ENCODE measurements at regions not wholly inside any gene's neighbourhood (a gene's known extent, or its start where the extent isn't known, plus 50 kb on each side); places are given as distances from the start of the nearest gene placed in this dataset.

DNA sequence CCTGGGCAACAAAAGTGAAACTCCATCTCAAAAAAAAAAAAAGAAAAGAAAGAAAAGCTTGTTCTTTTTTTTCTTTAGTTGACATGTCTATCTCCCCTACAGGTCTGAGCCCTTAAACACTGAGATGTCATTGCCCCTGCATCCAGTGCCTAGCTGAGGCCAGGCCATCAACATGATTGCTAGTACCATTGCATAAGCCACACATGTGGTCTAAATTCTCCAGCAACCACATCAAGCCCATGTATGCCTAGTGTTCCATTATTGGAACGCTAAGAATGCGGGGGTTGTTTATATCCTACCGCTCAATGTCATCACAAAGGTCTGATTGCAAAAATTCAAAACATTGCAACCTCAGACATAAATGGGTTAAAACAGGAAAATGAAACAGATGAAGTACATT, 62.7 kb downstream of the NPTX2 start:
- in situ Hi-C loops (cut with MboI; ENCODE audit: low sequenced_read_pairs): no loop called here

DNA sequence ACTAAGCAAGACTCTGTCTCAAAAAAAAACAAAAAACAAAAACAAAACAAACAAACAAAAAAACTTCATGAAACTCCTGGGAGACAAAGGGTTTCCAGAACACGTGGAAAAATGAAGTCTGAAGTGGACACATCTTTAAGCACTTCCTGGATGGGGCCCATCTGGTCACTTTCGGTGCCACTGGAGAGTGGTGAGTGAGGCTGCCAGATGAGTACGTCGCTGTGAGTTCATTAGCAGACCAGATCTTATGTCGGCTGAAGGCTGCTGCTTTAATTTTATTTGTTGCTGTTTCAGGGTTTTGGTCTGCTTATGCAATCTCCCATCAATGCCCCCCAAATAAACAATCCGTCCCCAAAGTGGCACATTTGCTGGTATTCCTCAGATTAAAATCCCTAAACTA, 64.4 kb downstream of the NPTX2 start:
- in situ Hi-C loops (cut with MboI; ENCODE audit: low sequenced_read_pairs): no loop called here

DNA sequence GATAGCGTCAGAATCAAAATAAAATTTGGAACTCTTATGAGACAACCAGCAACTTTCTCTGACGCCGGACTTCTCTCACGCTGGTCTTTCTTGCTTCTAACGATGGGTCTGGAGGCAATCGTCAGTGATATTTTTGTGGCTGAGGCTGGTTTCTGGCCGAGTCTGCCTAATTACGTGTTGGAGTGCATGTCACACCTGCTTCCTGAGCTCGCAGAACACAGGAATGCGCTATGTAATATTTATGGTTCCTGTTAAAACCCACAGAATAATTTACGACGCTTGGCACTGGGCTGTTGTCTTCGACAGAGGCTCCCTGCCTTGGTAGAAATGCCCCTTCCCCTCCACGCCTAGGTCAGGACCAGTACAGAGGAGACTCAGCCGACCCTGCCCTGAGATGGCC, 64.9 kb downstream of the NPTX2 start:
- in situ Hi-C loops (cut with MboI; ENCODE audit: low sequenced_read_pairs): no loop called here

DNA sequence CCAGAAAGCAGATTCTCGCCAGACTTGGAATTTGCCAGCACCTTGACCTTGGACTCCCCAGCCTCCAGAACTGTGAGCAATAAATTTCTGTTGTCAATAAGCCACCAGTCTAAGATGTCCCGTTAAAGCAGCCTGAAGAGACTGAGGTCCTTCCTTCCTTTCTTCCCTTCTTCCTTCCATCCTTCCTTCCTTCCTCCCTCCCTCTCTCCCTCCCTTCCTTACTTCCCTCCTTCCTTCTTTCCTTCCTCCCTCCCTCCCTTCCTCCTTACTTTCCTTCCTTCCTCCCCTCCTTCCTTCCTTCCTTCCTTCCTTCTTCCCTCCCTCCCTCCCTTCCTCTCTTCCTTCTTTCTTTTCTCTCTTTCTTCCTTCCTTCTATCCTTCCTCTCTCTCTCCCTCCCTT, 66.4 kb downstream of the NPTX2 start:
- in situ Hi-C loops (cut with MboI; ENCODE audit: low sequenced_read_pairs): no loop called here

DNA sequence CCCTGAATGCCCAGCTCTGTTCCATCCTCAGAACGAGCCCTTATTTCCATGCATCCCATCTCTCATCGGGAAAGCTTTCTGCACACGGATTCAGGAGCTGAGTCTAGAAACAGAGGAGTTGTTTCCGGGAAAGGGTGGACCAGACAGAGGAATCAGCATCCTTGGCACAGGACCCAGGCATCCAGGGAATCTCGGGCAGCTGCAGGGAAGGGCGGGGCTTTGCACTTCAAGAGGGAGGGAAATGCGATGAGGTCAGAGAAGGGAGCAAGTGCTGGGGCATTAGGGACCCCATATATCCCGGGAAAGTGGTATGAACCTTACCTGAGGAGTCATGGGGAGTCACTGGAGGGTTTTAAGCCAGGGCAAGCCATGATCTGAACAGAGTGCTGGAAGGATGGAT, 68.5 kb downstream of the NPTX2 start:
- in situ Hi-C loops (cut with MboI; ENCODE audit: low sequenced_read_pairs): no loop called here

DNA sequence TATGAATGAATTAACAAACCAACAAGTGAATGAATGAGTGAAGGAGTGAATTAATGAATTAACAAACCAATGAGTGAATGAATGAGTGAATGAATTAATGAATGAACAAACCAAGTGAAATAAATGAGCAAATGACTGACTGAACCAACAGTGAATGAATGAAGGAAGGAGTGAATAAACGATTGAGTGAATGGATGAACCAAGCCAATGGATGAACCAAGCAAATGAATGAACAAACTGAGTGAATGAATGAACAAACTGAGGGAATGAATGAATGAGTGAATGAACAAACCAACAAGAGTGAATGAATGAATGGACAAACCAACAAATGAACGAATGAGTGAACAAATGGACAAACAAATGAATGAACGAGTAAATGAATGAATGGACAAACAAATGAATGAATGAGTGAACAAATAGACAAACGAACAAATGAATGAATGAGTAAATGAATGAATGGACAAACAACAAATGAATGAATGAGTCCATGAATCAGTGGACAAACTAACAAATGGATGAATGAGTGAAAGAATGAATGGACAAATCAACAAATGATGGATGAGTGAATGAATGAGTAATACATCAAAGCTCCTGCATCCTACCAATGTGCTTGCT, 69.5 kb downstream of the NPTX2 start:
- in situ Hi-C loops (cut with MboI; ENCODE audit: low sequenced_read_pairs): no loop called here

DNA sequence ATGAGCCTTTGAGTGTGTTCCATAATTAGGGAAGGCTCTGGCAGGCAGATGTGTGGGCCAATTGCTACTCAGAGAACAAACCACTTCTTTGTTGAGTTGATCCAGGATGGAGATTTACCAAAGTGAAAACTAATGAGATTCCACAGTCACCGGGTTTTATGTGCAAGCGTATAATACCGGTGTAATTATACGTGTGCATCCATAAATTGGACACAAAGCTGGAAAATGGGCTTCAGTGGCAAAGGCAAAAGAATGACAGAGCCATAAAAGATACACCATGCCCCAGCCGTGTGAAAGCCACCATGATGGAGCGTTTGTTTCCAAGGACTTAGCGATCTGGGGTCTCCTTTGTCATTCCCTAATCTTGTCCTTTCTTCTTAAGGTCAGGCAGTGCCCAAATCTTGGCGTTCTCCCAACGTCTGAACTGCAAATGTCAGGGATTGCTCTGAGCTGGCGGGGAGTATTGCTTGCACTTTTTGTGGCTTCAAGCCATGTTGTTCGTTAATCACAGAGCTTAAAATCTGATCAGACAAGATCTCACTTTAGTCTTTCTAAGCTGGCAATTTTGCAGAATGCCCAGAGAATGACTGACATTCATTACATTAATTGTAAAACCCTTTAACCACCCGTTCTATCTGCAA, 70.1 kb downstream of the NPTX2 start:
- in situ Hi-C loops (cut with MboI; ENCODE audit: low sequenced_read_pairs): no loop called here

DNA sequence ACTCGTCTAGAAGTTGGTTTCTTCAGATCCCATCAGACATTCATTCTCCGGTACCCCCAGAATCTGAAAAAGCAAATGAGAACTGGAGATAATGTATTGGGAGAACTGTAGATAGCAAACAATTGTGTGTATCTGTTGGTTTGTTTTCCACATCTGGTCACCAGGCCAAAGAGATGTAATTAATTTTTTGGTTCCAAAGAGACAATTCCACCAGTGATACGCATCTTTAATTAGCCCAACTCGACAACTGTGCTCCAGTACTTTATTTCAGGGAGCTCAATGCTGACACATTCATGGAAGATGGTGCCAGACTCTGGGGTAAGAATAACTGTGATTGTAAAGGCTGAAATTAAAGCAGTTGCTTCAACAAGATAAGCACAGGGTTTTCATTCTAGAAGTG, 74.5 kb downstream of the NPTX2 start:
- in situ Hi-C loops (cut with MboI; ENCODE audit: low sequenced_read_pairs): no loop called here

DNA sequence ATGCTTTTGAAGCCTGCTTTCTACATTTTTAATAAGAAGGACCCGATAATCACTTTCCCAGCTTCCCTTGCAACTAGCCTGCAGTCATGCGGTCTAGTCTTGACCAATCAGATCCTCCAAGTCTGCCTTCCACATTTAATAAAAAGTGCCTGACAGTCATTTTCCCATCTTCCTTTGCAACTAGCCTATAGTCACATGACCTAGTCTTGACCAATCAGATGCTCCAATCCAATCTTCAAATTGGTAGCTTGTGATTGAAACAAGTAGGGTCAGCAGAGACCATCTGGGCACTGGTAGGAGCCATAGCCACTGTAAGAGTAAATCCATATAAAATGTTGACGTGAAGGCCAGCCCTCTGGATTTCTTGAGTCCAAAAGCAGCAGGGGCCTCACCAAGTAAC, 80.0 kb downstream of the NPTX2 start:
- in situ Hi-C loops (cut with MboI; ENCODE audit: low sequenced_read_pairs): no loop called here

DNA sequence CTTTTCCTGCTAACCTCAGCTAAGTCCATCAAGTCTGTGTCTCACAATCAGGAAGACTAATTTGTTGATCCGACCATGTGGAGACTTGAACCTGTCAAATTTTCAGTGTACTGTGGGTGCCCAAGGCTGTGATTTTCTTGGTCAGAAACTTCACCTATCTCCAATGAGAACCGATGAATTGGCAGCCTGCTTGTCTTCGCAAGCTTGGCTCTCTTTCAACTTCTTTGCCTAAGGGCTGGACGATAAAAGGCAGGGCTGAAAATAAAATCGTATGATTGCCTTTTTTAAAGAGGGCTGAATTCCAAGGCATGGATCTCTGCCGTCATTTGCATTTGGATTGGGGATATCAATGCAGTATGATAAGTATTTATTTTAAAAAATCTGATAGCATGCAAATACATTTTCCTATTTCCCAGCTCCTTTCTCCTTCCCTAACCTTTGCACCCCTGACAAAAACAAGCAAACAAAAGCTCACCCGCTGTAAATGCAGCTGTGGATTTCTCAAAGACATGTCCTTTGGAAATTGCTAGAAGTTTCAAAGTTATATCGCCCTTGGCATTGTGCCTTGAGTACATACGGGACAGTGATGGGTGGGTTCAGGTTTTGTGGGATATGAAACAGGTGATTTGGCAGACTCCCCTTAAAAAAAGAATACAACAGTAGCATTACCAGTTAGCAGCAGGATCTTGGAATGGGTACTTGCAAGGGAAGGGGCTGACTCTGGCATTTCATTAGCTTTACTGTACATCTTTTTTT, 80.6 kb downstream of the NPTX2 start:
- in situ Hi-C loops (cut with MboI; ENCODE audit: low sequenced_read_pairs): no loop called here

DNA sequence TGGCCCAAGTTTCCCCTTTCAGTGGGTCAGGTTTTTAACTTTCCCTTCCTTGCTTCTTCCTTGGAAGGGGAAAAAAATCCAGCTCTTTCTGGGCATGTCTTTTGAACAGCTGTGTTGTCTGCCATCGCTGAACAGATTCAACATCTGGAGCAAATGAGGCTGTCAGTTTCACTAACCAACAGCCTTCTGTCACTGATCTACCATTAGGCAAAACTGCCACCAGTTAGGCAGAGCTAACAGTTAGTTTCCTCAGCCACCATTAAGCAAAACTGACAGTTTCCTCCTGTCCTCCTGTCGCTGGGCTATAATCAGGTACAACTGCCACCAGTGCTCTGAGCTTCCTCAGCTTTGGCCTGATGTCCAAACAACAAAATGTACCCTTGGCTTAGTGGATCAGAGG, 81.9 kb downstream of the NPTX2 start:
- in situ Hi-C loops (cut with MboI; ENCODE audit: low sequenced_read_pairs): no loop called here

DNA sequence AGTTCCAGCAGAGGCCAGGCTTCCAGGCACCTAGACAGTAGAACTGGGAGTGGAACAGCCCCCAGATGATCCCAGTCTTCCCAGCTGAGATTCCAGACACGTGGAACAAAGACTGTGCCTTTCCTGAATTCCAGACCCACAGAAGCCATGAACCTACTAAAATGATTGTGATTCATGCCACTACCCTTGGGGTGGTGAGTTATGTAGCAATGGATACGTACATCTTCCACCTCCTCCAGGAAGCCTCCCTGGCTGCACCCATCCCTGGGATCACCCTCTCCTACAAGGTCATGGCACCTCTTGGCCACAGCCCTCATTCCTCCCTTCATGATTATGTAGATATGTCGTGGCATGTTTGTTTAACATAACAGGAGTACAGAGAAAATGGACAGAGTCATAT, 83.4 kb downstream of the NPTX2 start:
- in situ Hi-C loops (cut with MboI; ENCODE audit: low sequenced_read_pairs): no loop called here

DNA sequence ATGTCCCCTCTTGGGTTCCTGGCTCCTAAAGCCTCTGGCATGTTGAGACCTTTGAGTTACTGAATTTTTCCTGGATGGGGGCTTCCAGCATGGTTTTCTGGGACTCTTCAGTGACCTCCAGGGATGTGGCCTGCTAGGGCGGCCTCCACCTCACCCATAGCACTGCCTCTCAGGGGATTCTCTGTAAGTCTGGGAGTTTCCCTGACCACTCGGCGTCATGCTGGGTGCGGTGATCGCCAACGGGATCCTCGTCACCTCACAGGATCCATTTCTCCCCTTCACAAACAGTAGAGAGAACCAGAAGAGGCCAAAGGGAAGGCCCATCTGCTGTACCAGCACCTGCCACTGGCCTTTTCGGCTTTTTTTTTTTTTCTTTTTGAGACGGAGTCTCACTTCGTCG, 84.3 kb downstream of the NPTX2 start:
- in situ Hi-C loops (cut with MboI; ENCODE audit: low sequenced_read_pairs): no loop called here

DNA sequence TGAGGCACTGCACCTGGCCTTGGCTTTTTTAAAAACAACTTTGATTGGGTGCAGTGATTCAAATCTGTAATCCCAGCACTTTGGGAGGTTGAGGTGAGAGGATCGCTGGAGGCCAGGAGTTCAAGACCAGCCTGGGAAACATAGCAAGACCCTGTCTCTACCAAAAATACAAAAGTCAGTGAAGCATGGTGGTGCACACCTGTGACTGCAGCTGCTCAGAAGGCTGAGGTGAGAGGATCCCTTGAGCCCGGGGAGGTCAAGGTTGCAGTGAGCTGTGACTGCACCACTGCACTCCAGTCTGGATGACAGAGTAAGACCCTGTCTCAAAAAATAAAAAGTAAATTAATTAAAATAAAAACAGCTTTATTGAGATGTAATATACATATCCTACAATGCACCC, 84.9 kb downstream of the NPTX2 start:
- in situ Hi-C loops (cut with MboI; ENCODE audit: low sequenced_read_pairs): no loop called here

DNA sequence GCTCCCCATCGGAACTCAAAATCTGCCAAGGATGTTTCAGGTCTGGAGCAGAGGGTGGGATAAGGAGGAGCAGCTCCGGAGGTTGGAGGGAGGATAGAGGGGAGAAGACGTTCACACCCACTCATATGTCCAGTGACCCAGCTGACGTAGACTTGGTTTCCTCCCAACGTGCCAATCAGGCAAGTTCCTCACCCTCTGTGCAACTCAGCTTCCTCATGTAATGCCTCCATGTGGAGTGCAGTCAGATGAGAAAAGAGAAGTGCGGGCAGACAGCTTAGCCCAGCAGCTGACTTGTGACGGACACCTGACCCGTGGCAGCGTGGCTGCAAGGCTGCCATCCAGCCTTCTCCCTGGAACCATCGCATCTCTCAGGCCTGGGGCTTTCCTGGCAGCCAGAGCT, 86.8 kb downstream of the NPTX2 start:
- in situ Hi-C loops (cut with MboI; ENCODE audit: low sequenced_read_pairs): no loop called here

DNA sequence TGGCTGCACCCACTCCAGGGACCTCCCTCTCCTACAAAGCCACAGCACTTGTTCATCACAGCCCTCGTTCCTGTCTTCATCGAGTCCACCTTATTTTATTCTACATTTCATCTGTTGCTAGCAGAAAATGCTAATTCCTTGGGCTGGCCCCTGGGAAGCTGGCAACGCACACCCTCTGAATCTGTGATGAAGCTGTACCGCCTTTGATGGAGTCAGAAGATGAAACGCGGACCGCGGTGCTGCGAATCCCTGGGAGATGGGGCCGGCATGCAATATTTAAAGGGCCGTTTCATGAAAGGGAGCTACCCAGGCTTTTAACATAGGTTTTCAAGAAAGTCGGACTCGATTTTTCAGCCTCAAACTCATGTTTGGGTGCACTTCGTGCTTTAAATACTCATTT, 88.5 kb downstream of the NPTX2 start:
- in situ Hi-C loops (cut with MboI; ENCODE audit: low sequenced_read_pairs): no loop called here

DNA sequence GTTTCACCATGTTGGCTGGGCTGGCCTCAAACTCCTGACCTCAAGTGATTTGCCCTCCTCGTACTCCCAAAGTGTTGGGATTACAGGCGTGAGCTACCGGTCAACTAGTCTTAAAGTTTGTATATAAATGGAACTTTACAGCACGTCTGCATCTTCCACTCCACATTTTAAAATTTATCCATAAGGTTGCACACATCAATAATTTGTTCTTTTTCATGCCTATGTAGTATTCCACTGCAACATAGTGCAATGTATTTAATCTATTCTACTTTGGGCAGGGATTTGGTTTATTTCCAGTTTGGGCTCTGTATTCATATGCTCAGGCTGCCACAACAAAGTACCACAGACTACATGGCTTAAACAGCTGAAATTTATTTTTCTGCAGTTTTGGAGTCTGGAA, 90.0 kb downstream of the NPTX2 start:
- in situ Hi-C loops (cut with MboI; ENCODE audit: low sequenced_read_pairs): no loop called here

DNA sequence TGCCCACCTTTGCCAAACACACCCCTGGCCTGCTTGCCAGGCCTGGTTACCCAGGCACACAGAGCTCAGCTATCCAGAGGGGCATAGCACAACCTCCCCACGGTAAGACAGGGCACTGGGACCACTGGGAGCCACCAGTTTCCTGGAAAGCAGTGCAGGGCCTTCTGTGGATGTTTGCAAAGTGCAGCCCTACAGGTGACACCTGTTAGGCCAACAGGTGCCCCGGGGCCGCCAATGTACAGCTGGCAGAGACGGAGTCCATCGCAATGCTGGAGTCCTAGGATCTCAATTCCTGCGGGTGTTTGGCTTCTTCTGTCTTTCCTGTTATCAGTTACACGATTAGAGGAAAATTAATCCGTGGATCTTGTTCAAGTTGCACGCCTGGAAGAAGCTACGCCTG, 94.9 kb downstream of the NPTX2 start:
- in situ Hi-C loops (cut with MboI; ENCODE audit: low sequenced_read_pairs): no loop called here

DNA sequence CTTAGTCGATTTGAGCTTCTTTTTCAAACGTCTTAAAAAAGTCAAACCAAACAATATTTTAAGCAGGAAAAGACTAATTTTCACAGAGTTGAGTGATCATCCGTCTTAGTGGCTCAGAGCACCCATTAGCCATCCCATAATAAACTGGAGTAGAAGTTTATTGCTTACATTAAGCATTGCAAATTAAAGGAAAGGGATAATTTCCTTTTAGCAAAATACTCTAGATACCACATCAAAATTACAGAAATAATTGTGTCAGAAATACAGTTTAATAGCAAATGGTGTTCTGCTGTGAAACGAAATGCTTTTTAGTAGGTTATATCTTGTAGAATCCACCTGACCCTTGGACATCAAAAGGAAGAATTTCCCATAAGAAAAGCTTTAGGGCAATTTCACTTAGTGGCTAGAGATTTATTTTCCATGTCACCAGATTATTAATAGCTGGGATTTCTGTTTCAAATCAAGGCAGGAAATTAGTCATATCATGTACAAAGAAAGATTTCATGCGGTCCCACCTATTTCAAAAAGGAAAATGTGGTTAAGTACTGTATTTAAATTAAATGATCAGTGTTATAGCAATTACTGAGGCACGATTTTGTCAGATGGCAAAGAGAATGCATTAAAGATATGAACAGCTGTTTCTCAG, 96.2 kb downstream of the NPTX2 start:
- in situ Hi-C loops (cut with MboI; ENCODE audit: low sequenced_read_pairs): no loop called here

DNA sequence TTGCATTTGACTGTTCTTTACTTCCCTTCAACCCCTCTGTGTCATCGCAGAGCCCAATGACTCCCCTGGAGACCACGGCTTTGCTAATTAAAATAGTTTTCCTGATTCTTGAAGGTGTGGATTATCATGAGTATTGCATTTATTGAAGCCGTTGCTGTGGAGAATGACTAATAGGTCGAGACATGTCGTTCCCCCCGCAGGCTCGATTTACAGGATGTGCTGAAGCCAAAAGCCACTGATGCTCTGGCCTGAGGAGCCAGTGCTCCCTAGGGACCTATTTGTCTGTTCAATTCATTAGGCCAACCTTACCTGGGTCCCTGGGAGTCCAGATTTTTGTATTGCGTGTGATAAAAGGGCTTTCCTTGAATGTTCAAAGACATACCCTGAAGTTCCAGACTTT, 102.3 kb downstream of the NPTX2 start:
- in situ Hi-C loops (cut with MboI; ENCODE audit: low sequenced_read_pairs): no loop called here

DNA sequence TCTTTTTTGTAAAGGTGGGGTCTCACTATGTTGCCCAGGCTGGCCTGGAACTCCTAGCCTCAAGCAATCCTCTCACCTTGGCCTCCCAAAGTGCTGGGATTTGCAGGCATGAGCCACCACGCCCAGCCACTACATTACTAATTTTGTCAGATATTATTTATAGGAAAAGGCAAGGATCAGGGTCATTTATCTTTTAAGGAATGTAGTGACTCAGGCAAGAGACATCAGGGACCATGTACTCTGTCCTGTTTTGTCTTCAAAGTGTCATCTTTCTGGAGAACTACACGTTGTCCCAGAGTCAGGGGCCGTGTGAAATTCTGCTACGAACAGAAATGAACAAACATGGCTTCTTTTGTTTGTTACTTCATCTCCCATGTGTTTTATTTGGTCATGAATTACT, 105.3 kb downstream of the NPTX2 start:
- in situ Hi-C loops (cut with MboI; ENCODE audit: low sequenced_read_pairs): no loop called here

DNA sequence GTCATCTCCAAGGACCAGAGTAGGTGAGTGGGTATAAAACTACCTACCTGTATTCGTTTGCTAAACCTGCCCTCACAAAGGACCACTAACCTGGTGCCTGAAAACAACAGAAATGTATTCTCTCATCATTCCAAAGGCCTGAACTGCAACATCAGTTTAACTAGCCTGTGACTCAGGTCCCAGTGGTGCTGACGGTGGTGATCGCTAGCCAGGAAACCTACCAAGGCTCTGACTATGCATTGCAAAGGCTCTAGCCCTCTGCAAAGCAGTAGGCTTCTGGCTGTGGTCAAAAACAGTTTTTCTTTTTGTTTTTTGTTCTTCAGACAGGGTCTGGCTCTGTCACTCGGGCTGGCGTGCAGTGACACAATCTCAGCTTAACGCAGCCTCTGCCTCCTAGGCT, 107.5 kb downstream of the NPTX2 start:
- in situ Hi-C loops (cut with MboI; ENCODE audit: low sequenced_read_pairs): no loop called here

All from HL-60/S4 treated with phorbol 12-myristate 13-acetate at 8.2 ng/mL for 4 days and 3 days (cell line).